SJCRH30 (cell line): ENCODE measurements at regions not wholly inside any gene's neighbourhood (a gene's known extent, or its start where the extent isn't known, plus 50 kb on each side); places are given as distances from the start of the nearest gene placed in this dataset.
"Not testable (repeated sequence)": the region's sequence is repeated elsewhere in the genome, so short reads cannot be mapped to it uniquely, and the experiment has no call there.

Source experiments
- DNase-seq, 2 experiments: peaks; one replicate each; pipeline ENCODE4 v3.0.0-alpha.2; 2015 to 2020
- H3K27ac ChIP-seq: fragments of 250-450 bp; sonication (Bioruptor Pico); 2 replicates; pipeline ENCODE4 v1.5.1; 2020; ENCODE audit warnings: mild to moderate bottlenecking, moderate library complexity
- H3K27me3 ChIP-seq: fragments of 250-450 bp; sonication (Bioruptor Pico); 2 replicates; pipeline ENCODE4 v1.5.1; 2020; ENCODE audit warnings: mild to moderate bottlenecking, moderate library complexity
- H3K36me3 ChIP-seq: fragments of 250-450 bp; sonication (Bioruptor Pico); 2 replicates; pipeline ENCODE4 v1.5.1; 2020; ENCODE audit warnings: mild to moderate bottlenecking, moderate library complexity
- H3K4me1 ChIP-seq: fragments of 250-450 bp; sonication (Bioruptor Pico); 2 replicates; pipeline ENCODE4 v1.5.1; 2020; ENCODE audit warnings: mild to moderate bottlenecking, moderate library complexity
- H3K4me3 ChIP-seq: fragments of 250-450 bp; sonication (Bioruptor Pico); 2 replicates; pipeline ENCODE4 v1.5.1; 2020; ENCODE audit warnings: mild to moderate bottlenecking, moderate library complexity
- H3K9me3 ChIP-seq: fragments of 250-450 bp; sonication (Bioruptor Pico); replicated peaks from 2 replicates; pipeline ENCODE4 v1.5.1; 2020; ENCODE audit warnings: mild to moderate bottlenecking, moderate library complexity

DNA sequence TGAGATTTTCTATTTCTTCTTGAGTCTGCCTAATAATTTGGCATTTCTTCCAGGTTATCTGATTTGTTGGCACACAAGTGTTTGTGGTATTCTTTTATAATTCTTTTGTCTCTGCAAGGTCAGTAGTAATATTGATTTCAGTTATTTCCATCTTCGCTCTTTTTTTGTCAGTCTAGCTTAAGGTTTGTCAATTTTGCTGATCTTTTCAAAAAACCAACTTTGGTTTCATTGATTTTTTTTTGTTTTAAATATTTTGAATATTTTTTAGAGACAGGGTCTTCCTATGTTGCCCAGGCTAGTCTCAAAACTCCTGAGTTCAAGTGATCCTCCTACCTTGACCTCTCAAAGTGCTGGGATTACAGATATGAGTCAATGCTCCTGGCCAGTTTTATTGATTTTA is 162.8 kb downstream of the BARX1 start:
- Histone ChIP-seq H3K27ac (no peak overlapping the region), H3K36me3 (no peaks in the 10 kb centered on the region), H3K4me3 (no peak overlapping the region), H3K9me3 (no peaks in the 10 kb centered on the region), H3K27me3 (no peaks in the 10 kb centered on the region), H3K4me1 (no peaks in the 10 kb centered on the region)
- no peak for DNase-seq

DNA sequence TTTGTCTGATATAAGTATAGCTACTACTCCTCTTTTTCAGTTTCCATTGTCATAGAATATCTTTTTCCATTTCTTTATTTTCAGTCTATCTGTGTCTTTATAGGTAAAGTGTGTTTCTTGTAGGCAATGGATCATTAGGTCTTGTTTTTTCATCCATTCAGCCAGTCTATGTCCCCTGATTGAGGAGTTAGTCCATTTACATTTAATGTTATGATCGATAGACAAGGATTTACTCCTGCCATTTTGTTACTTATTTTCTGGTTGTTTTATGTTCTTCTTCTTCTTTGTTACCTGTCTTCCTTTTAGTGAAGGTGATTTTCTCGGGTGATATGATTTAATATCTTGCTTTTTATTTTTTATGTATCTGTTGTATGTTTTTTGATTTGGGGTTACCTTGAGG is 169.0 kb downstream of the BARX1 start:
- DNase-seq, result no peak

DNA sequence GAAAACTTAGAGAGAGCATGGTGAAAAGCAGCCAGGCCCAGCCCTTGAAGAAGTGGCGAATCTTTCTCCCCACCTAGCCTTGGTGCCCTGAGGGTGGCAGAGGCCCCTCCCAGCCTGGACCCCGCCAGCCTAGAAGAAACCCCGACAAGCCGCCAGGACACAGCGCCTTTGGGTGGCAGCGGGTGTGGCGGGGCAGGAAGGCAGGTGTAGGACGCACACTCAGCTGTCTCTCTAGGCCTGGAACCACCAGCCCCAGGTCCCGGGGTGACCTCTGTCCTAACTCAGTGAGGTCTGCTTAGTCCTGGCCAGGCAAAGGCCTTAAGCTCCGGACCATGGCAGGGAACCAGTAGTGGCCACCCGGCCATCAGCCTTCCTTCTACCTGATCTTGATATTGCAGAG is 178.3 kb downstream of the BARX1 start:
- H3K4me3 ChIP-seq, result no peak overlapping the region
- H3K9me3 ChIP-seq, result no peaks in the 10 kb centered on the region
- DNase-seq, result no peak
- H3K27ac ChIP-seq, result no peak overlapping the region
- H3K36me3 ChIP-seq, result no peaks in the 10 kb centered on the region
- no peaks in the 10 kb centered on the region for H3K4me1 ChIP-seq
- H3K27me3 ChIP-seq, result no peaks in the 10 kb centered on the region

More for the DNA sequence above, 169.0 kb downstream of the BARX1 start:
- Histone ChIP-seq H3K27ac (no peak overlapping the region), H3K9me3 (no peaks in the 10 kb centered on the region), H3K4me1 (no peaks in the 10 kb centered on the region), H3K36me3 (no peaks in the 10 kb centered on the region), H3K27me3 (no peaks in the 10 kb centered on the region), H3K4me3 (no peak overlapping the region)

DNA sequence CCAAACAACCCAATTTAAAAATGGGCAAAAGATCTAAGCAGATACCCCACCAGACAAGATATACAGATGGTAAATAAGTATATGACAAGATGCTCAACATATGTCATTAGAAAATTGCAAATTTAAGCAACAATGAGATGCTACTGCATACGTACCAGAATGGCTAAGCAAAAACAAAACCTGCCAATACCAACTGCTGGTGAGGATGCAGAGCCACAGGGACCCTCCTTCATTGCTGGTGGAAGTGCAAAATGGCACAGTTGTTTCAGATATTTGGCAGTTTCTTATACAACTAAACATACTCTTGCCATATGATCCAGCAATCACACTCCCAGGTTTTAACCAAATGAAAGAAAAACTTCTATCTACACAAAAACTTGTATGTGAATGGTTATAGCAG is 178.9 kb downstream of the BARX1 start:
- H3K27me3 ChIP-seq, result no peaks in the 10 kb centered on the region
- no peak for DNase-seq
- no peaks in the 10 kb centered on the region for H3K36me3 ChIP-seq

DNA sequence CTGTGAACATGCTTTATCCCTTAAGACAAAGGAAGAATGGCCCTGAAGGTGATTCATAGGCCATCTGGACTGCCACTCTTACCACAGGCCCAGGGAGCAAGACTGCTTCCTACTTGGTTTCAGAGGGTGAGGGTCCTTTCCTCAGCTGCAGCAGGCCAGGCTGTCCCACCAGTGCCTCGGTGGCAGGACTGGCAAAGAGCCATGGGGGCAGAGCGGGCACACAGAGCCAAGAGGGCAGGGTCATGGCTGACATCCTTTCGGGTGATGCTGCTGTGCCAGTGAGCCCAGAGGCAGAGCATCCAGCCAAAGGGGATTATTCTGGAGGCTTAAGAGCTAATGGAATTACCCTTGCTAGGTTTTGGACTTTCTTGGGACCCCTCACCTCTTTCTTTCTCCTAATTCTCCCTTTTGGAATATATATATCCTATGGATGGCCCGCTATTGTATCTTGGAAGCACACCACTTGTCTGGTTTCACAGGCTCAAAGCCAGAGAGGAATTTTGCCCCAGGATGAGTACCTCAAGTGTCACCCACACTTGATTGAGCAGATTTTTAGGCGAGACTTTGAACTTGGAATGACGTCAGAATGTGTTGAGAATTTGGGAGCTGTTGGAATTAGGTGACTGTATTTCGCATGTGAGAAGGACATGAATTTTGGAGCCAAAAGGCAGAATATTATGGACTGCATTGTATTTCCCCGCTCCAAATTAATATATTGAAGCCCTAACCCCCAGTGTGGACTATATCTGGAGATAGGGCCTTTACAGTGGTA is 180.6 kb downstream of the BARX1 start:
- no peak overlapping the region for H3K4me3 ChIP-seq
- H3K4me1 ChIP-seq, result no peaks in the 10 kb centered on the region
- no peaks in the 10 kb centered on the region for H3K9me3 ChIP-seq
- H3K36me3 ChIP-seq, result no peaks in the 10 kb centered on the region
- no peaks in the 10 kb centered on the region for H3K27me3 ChIP-seq
- no peak overlapping the region for H3K27ac ChIP-seq
- no peak for DNase-seq

More for the DNA sequence above, 178.9 kb downstream of the BARX1 start:
- H3K27ac ChIP-seq, result no peak overlapping the region
- H3K9me3 ChIP-seq, result no peaks in the 10 kb centered on the region
- no peaks in the 10 kb centered on the region for H3K4me1 ChIP-seq
- H3K4me3 ChIP-seq, result no peak overlapping the region

DNA sequence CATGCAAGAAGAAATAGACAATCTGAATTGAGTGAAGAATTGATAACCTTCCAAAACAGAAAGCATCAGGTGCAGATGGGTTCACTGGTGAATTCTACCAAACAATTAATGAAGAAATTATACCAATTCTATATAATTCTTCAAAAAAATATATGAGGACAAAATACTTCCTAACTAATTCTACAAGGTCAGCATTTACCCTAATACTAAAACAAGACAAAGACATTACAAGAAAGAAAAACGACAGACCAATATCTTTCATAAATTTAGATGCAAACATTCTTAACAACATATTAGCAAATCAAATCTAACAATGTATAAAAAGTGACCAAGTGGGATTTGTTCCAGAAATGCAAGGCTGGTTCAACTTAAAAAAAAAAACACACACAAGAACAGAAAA is 183.9 kb downstream of the BARX1 start:
- Histone ChIP-seq H3K36me3 (no peaks in the 10 kb centered on the region), H3K27me3 (no peaks in the 10 kb centered on the region), H3K9me3 (no peaks in the 10 kb centered on the region), H3K4me3 (no peak overlapping the region), H3K4me1 (no peaks in the 10 kb centered on the region), H3K27ac (no peak overlapping the region)
- DNase-seq, result no peak

DNA sequence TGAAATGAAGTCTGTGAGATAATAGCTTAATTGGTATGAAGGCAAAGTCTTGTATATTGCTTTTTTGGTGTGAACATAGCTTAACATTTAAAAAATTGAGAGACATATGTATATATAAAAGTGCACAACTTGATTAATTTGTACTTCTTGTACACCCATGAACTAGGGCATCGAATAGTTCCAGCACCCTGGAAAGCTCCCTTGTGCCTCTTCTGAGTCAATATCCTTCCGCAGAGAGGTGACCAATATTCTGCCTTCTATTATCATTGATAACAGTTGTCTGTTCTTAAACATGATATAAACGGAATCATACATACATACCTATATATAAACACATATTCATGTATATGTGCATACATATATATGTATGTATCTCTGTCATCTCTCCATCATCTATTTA is 185.4 kb downstream of the PHF2 start:
- Histone ChIP-seq H3K4me1 (no peaks in the 10 kb centered on the region), H3K9me3 (no peaks in the 10 kb centered on the region; the same call in 1 of the 2 replicates), H3K36me3 (no peaks in the 10 kb centered on the region), H3K27me3 (no peaks in the 10 kb centered on the region), H3K27ac (no peak overlapping the region), H3K4me3 (no peak overlapping the region)
- DNase-seq, result no peak

DNA sequence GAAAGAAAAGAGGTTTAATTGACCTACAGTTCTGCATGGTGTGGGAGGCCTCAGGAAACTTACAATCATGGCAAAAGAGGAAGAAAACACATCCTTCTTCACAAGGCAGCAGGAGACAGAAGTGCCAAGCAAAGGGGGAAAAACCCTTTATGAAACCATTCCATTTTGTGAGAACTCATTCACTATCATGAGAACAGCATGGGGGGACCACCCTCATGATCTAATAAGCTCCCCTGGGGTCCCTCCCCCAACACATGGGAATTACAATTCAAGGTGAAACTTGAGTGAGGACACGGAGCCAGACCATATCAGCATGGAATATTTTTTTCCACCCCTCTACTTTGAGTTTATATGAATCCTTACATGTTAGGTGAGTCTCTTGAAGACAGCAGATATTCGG is 173.7 kb downstream of the PHF2 start:
- H3K9me3 ChIP-seq, result peaks cover 15% of the 10 kb centered on the region; the same call in 1 of the 2 replicates
- H3K4me1 ChIP-seq, result no peaks in the 10 kb centered on the region
- H3K27me3 ChIP-seq, result no peaks in the 10 kb centered on the region
- H3K27ac ChIP-seq, result no peak overlapping the region
- no peak overlapping the region for H3K4me3 ChIP-seq
- no peaks in the 10 kb centered on the region for H3K36me3 ChIP-seq
- no peak for DNase-seq

DNA sequence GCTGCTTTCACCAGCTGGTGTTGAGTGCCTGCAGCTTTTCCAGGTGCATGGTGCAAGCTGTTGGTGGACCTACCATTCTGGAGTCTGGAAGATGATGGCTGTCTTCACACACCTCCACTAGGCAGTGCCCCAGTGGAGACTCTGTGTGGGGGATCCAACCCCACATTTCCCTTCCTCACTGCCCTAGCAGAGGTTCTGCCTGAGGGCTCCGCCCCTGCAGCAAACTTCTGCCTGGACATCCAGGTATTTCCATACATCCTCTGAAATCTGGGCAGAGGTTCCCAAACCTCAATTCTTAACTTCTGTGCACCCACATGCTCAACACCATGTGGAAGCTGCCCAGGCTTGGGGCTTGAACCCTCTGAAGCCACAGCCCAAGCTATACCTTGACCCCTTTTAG is 172.4 kb downstream of the PHF2 start:
- not testable (repeated sequence) for DNase-seq, H3K36me3 ChIP-seq, H3K4me3 ChIP-seq, H3K27ac ChIP-seq, H3K27me3 ChIP-seq, H3K4me1 ChIP-seq
- H3K9me3 ChIP-seq, result peaks cover 18% of the 10 kb centered on the region; the same call in 1 of the 2 replicates

DNA sequence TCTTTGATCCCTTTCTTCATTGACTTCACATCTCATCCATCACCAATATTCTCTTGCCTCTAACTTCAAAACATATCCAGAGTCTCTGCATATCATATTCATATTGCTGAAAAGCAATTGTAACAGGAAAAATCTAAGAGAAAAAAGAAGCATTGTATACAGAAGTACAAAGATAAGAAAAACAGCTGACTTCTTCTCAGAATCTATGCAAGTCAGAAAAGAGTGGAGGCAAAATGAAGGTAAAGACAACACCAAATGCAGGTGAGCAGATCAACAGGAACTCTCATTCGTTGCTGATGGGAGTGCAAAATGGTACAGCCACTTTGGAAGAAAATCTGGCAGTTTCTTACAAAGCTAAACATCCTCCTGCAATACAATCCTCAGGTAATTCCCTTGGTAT is 155.6 kb downstream of the PHF2 start:
- H3K36me3 ChIP-seq, result no peaks in the 10 kb centered on the region
- H3K4me1 ChIP-seq, result no peaks in the 10 kb centered on the region
- no peak overlapping the region for H3K4me3 ChIP-seq
- no peak overlapping the region for H3K27ac ChIP-seq
- H3K27me3 ChIP-seq, result peaks cover 16% of the 10 kb centered on the region; the same call in 1 of the 2 replicates
- no peaks in the 10 kb centered on the region; the same call in none of the 2 replicates for H3K9me3 ChIP-seq
- DNase-seq, result no peak

DNA sequence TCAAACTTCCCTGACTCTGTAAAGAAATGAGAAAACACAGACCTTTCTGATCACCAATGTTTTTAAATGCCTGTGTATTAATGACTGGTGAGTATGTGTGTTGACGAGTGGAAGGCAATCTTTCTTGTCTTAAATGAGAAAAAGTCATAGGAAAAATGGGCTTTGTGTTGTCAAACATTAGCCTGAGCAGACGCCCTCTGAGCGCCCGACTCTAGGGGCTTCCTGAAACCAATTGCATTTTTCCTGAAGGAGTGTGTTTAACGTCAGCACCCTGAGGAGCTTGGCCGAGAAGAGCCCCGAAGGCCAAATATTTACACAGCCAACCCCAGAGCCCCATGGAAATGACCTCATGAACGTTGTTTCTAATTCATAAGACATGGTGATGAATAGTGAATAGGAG is 154.3 kb downstream of the PHF2 start:
- H3K27ac ChIP-seq, result no peak overlapping the region
- no peaks in the 10 kb centered on the region for H3K4me1 ChIP-seq
- H3K36me3 ChIP-seq, result no peaks in the 10 kb centered on the region
- no peak overlapping the region for H3K4me3 ChIP-seq
- no peak for DNase-seq
- peaks cover 20% of the 10 kb centered on the region; the same call in 1 of the 2 replicates for H3K27me3 ChIP-seq
- H3K9me3 ChIP-seq, result no peaks in the 10 kb centered on the region; the same call in none of the 2 replicates

DNA sequence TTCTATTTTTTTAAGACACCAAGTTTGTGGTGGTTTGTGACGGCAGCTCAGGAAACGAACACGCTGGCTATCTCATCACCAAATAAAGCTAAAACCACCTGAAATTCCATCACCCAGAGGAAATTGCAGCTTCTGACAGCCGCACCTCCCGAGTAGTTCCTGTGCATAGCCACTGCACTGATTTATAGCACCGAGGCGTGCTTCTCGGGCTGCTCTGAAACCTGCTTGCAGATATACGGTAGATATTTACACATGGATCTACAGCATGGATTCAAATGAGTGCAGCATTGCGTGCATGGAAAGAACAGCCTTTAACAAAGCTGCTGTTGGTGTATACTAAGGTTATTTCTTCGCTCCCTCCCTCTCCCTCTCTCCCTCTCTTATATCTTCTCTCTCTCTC is 153.8 kb downstream of the PHF2 start:
- no peaks in the 10 kb centered on the region for H3K4me1 ChIP-seq
- no peak for DNase-seq
- peaks cover 20% of the 10 kb centered on the region; the same call in 1 of the 2 replicates for H3K27me3 ChIP-seq
- no peaks in the 10 kb centered on the region; the same call in none of the 2 replicates for H3K9me3 ChIP-seq
- H3K36me3 ChIP-seq, result no peaks in the 10 kb centered on the region
- H3K27ac ChIP-seq, result no peak overlapping the region
- no peak overlapping the region for H3K4me3 ChIP-seq
